ENCODE measurements at regions not wholly inside any gene's neighbourhood (a gene's known extent, or its start where the extent isn't known, plus 50 kb on each side); places are given as distances from the start of the nearest gene placed in this dataset.

DNA sequence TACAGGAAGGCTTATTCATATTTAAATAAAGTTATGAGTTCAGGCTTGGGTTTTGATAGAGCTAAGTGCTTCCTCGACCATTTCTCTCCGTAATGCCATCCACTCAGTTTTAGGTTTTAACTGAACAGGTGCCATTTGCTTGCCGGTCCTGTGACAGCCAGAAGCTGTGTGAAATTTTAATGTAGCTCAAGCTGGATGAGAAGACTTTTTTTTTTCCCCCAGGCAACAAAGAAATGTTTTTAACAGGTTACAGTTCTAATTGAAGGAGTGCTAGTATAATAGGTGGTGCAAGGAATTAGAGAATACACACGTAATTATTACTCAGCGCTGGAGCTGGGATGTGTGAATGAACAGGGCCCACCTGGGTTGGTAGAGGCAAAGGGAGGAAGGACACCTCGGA lies 502.3 kb downstream of the AACS start:
- no peaks in the 10 kb centered on the region for H3K9me3 ChIP-seq (ENCODE audit: low read length)
- no peaks in the 10 kb centered on the region for H3K9me2 ChIP-seq (replicated peaks; ENCODE audit: low read length)
- BruUV-seq (replicated peaks): no TSS peak
- no peak for ATAC-seq
- CTCF ChIA-PET: no interaction called here
- no peaks in the 10 kb centered on the region for H3K79me2 ChIP-seq (ENCODE audit: low read length)
- DNase-seq: no peak
- no peak overlapping the region for H3K4me2 ChIP-seq (ENCODE audit: low read length)
- H3K27ac ChIP-seq (ENCODE audit: low read length): no peak overlapping the region
- H2AFZ ChIP-seq (ENCODE audit: low read length): no peak overlapping the region
- H3K4me1 ChIP-seq (ENCODE audit: insufficient read depth, low read length): no peaks in the 10 kb centered on the region
- intact Hi-C loops (cut with micrococcal nuclease): no loop called here
- no peak overlapping the region for H3K9ac ChIP-seq (ENCODE audit: low read length)
- peaks cover 62% of the 10 kb centered on the region for H3K27me3 ChIP-seq (ENCODE audit: low read length)
- TF ChIP-seq EZH2phosphoT487 (IDR thresholded peaks at IDR 0.05; ENCODE audit: borderline replicate concordance, low read length): no peak
- no peak for TF ChIP-seq EZH2 (IDR thresholded peaks at IDR 0.05; ENCODE audit: low read length, unreplicated experiment)
- TF ChIP-seq, protein P1, sequence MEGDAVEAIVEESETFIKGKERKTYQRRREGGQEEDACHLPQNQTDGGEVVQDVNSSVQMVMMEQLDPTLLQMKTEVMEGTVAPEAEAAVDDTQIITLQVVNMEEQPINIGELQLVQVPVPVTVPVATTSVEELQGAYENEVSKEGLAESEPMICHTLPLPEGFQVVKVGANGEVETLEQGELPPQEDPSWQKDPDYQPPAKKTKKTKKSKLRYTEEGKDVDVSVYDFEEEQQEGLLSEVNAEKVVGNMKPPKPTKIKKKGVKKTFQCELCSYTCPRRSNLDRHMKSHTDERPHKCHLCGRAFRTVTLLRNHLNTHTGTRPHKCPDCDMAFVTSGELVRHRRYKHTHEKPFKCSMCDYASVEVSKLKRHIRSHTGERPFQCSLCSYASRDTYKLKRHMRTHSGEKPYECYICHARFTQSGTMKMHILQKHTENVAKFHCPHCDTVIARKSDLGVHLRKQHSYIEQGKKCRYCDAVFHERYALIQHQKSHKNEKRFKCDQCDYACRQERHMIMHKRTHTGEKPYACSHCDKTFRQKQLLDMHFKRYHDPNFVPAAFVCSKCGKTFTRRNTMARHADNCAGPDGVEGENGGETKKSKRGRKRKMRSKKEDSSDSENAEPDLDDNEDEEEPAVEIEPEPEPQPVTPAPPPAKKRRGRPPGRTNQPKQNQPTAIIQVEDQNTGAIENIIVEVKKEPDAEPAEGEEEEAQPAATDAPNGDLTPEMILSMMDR (conservative IDR thresholded peaks at IDR 0.05; ENCODE audit: low read depth, low read length): no peak
- H3F3A ChIP-seq (ENCODE audit: low read length, unreplicated experiment): no peaks in the 10 kb centered on the region
- H3K36me3 ChIP-seq (ENCODE audit: low read depth, low read length): no peaks in the 10 kb centered on the region
- no peak overlapping the region for H3K4me3 ChIP-seq (ENCODE audit: low read length)
- POLR2A ChIA-PET (ENCODE audit: unreplicated experiment): no interaction called here
- no peaks in the 10 kb centered on the region for H4K20me1 ChIP-seq (ENCODE audit: low read length)

DNA sequence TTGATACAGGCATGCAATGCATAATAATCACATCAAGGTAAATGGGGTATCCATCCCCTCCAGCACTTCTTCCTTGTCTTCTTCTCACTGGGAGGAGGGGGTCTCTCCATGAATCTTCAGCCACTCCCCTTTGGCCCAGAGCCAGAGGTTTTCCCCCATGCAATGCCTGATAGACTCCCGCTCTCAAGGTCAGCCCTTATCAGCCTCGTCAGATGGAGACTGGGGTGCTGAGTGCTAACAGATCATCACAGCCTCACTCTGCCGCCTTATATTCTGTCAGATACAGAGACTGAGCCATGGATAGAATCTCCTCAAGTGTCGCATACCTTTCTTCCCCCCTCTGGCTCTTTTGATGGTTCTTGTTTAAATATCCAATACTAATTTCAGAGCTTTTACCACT lies 503.1 kb downstream of the AACS start:
- Histone ChIP-seq H3K4me1 (ENCODE audit: insufficient read depth, low read length) (no peaks in the 10 kb centered on the region), H3K36me3 (ENCODE audit: low read depth, low read length) (no peaks in the 10 kb centered on the region), H3K9me2 (replicated peaks; ENCODE audit: low read length) (no peaks in the 10 kb centered on the region), H4K20me1 (ENCODE audit: low read length) (no peaks in the 10 kb centered on the region), H3K9me3 (ENCODE audit: low read length) (no peaks in the 10 kb centered on the region), H3K27ac (ENCODE audit: low read length) (no peak overlapping the region), H3F3A (ENCODE audit: low read length, unreplicated experiment) (no peaks in the 10 kb centered on the region), H3K9ac (ENCODE audit: low read length) (no peak overlapping the region), H3K4me2 (ENCODE audit: low read length) (no peak overlapping the region), H3K27me3 (ENCODE audit: low read length) (peaks cover 62% of the 10 kb centered on the region), H2AFZ (ENCODE audit: low read length) (no peak overlapping the region), H3K4me3 (ENCODE audit: low read length) (no peak overlapping the region), H3K79me2 (ENCODE audit: low read length) (no peaks in the 10 kb centered on the region)
- no peak for ATAC-seq
- ChIA-PET POLR2A (ENCODE audit: unreplicated experiment) (no interaction called here), CTCF (no interaction called here)
- TF ChIP-seq, protein P1 (conservative IDR thresholded peaks at IDR 0.05; ENCODE audit: low read depth, low read length): no peak
- TF ChIP-seq EZH2 (IDR thresholded peaks at IDR 0.05; ENCODE audit: low read length, unreplicated experiment) (no peak), EZH2phosphoT487 (IDR thresholded peaks at IDR 0.05; ENCODE audit: borderline replicate concordance, low read length) (no peak)
- BruUV-seq (replicated peaks): no TSS peak
- intact Hi-C loops (cut with micrococcal nuclease): no loop called here
- no peak for DNase-seq

DNA sequence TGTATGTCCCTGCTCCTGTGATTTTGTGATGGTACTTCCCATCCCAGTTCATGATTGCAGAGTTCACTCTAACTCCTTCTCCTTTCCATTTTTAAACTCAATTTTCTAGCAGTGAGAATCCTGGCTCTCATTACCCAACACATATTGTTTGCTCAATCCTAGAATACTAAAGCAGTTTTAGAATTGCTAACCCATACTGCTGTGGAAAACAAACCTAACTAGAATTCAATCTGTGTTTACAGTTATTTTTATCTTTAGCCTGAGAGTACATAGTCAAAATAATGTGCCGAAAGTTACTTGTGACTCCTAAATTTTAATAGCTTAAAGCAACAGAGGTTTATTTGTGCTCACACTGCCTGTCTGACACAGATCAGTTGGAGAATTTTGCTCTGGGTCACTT lies 508.0 kb downstream of the AACS start:
- intact Hi-C loops (cut with micrococcal nuclease): no loop called here
- no peak overlapping the region for H3K4me3 ChIP-seq (ENCODE audit: low read length)
- ChIA-PET CTCF (no interaction called here), POLR2A (ENCODE audit: unreplicated experiment) (no interaction called here)
- H3K27me3 ChIP-seq (ENCODE audit: low read length): peaks cover 19% of the 10 kb centered on the region
- H3K27ac ChIP-seq (ENCODE audit: low read length): no peak overlapping the region
- H3K36me3 ChIP-seq (ENCODE audit: low read depth, low read length): no peaks in the 10 kb centered on the region
- ATAC-seq (no peak), DNase-seq (no peak)
- no peak overlapping the region for H3K4me2 ChIP-seq (ENCODE audit: low read length)
- H3K79me2 ChIP-seq (ENCODE audit: low read length): no peaks in the 10 kb centered on the region
- TF ChIP-seq EZH2 (IDR thresholded peaks at IDR 0.05; ENCODE audit: low read length, unreplicated experiment) (no peak), EZH2phosphoT487 (IDR thresholded peaks at IDR 0.05; ENCODE audit: borderline replicate concordance, low read length) (no peak)
- TF ChIP-seq, protein P1 (conservative IDR thresholded peaks at IDR 0.05; ENCODE audit: low read depth, low read length): no peak
- H2AFZ ChIP-seq (ENCODE audit: low read length): no peak overlapping the region
- peaks cover 3% of the 10 kb centered on the region for H3K9me3 ChIP-seq (ENCODE audit: low read length)
- H3F3A ChIP-seq (ENCODE audit: low read length, unreplicated experiment): no peaks in the 10 kb centered on the region
- no TSS peak for BruUV-seq (replicated peaks)
- H3K9ac ChIP-seq (ENCODE audit: low read length): no peak overlapping the region
- H3K9me2 ChIP-seq (replicated peaks; ENCODE audit: low read length): no peaks in the 10 kb centered on the region
- H3K4me1 ChIP-seq (ENCODE audit: insufficient read depth, low read length): no peaks in the 10 kb centered on the region
- no peaks in the 10 kb centered on the region for H4K20me1 ChIP-seq (ENCODE audit: low read length)

All from PC-3 (cell line).